GM15510 (cell line): ENCODE measurements at regions not wholly inside any gene's neighbourhood (a gene's known extent, or its start where the extent isn't known, plus 50 kb on each side); places are given as distances from the start of the nearest gene placed in this dataset.

Source experiments
- POLR2A ChIP-seq: IDR thresholded peaks from 3 replicates; pipeline ENCODE4 v1.6.1; 2011; ENCODE audit warnings: borderline replicate concordance; ENCODE audit not compliant: insufficient read length; ENCODE audit errors: extremely low read depth

GRCh38 chr7:106485031-106485551, 175.9 kb downstream of the CCDC71L start:
- TF ChIP-seq POLR2A: no peak

GRCh38 chr7:106484562-106484961, 176.4 kb downstream of the CCDC71L start:
- TF ChIP-seq POLR2A: no peak

GRCh38 chr7:106482091-106482490, 178.9 kb downstream of the CCDC71L start:
- no peak for TF ChIP-seq POLR2A

DNA sequence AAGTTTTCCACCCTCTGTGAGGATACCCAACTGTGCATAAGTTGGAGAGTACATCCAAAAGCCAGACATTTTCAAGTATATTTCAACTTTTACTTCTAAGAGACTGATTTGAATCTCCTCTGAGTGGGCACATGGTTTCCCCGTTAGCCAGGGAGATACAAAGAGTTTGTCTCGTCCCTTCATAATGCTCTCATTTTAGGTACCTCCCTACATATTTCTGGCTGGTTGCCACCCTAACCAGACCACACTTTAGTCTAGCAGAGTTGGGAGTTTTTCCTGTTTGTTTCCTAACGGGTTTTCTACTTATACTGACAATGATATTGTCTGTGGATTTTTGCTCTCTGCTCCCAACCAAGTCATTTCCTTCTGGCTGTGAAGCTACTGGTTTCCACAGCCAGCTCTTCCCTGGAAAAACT, 180.3 kb downstream of the CCDC71L start:
- no peak for TF ChIP-seq POLR2A

GRCh38 chr7:106480161-106480579, 180.8 kb downstream of the CCDC71L start:
- no peak for TF ChIP-seq POLR2A

DNA sequence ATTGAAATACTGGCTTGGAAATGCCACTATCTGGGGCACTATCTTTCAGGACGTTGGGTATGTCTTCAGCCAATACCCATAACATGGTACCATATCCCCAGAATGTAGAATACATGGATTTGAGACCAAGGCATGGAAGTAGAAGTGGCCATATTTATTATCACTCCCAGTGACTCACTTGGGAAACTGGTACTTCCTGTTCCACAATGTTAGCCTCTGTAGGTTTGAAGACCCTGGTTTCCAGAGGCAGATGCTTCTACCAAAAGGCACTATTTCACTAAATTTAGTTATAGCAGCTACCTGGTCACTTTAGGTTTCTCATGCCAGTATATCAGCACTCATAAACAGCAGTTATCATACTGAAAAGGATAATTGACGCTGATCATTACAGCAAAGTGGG, 184.2 kb downstream of the CCDC71L start:
- no peak for TF ChIP-seq POLR2A

DNA sequence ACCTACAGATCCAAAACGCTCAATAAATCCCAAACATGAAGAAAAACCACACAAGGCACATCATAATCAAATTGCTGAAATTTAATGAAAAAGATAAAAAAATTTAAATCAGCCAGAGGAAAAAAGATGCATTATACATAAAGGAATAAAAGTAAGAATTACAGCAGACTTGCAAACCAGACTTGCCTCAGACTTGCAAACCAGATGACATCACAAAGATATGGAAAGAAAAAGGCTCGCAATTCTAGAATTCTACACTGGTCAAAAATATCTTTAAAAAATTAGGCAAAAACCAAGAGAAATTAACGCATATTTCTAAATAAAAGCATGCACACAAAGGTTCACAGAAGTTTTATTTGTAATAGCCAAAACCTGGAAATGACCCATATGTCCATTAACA, 188.0 kb upstream of the NAMPT start:
- no peak for TF ChIP-seq POLR2A

GRCh38 chr7:106471686-106472440, 187.1 kb upstream of the NAMPT start:
- no peak for TF ChIP-seq POLR2A

- no peak for TF ChIP-seq POLR2A
Observed at GRCh38 chr7:106471021-106471420, 186.2 kb upstream of the NAMPT start.

DNA sequence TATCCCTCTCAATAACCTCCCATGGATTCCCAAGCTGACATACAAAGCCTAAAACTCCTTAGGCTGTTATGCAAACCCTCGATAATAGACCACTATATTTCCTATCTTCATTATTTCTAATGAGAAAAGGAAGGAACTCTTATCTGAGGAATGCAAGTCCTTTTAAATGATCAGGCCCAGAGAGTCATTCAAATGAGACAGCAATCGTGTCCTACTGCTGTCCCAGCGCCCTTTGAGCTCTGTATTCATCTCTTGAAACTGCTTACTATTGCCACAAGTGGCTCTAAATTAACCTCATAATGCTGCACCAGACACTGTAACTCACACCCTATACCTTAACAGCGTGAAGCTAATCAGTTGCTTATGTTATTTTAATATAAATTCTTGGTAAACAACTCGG, 182.1 kb upstream of the NAMPT start:
- TF ChIP-seq POLR2A: no peak

DNA sequence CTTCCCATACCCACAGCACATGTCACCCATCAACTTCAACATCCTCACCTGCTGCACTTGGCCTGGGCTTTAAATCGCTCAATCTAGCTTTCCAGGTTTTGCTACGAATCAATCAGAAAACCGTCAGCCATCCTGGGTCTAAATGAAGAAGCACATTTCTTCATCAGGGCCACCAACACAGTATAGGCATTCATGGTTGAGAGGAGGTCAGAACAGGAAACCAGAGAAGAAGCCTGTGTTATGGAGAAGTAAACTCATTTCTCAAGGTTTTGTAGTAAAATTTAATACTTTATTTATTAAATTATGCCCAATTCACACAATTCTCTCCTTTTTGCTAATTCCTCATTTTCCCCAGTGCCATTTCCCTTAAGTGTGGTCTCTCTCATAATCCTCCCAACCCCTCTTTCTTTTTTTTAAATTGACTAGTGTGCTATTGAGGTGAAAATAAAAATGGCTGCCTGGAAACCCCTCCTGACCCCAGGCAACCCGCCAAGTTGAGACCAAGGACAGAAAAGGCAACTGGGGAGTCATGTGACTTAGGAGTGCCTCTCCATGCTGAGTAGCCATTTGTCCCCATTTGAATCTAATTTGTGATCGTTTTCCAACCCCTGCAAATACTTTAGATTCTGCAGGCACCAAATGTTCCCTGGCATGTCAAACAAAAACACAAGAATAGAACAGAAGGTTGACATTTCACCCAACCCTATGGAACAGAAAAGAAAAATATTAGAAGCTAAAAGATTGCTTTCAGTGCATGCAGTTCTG, 181.1 kb upstream of the NAMPT start:
- no peak for TF ChIP-seq POLR2A

- TF ChIP-seq POLR2A: no peak
Observed at GRCh38 chr7:106464651-106465050, 179.9 kb upstream of the NAMPT start.

DNA sequence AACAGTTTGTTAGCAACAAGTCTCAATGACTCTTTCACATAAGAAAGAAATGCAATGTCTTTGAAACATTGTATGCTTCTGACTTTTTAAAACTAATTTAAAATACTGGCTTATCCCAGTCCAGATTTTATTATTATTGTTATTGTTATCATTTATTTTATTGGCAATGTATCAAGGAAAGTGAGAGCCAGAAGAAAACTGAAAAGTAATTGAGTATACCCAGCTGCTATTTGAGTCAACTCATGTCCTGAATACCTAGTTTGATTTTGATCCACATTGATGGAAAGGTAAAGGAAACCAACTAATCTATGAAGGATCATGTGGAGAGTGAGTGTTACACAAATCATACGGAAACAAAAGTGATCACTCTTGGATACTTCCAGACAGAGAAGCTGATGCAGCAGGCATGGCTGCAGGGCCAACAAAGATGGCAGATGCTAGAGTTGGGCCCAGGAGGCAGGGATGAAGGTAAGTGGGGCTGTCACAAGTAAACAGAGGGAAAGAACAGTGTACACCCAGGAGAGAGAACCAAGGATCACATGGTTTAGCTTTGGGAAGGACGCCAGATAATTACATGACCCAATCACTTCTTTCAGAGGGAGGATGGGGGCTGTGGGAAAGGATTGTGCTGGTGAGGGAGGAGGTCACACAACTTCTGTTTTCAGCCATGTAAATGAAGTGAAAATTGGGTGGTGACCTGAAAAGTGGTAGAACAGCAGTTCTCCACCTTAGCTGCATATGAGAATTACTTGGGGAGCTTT, 179.2 kb upstream of the NAMPT start:
- TF ChIP-seq POLR2A: no peak

DNA sequence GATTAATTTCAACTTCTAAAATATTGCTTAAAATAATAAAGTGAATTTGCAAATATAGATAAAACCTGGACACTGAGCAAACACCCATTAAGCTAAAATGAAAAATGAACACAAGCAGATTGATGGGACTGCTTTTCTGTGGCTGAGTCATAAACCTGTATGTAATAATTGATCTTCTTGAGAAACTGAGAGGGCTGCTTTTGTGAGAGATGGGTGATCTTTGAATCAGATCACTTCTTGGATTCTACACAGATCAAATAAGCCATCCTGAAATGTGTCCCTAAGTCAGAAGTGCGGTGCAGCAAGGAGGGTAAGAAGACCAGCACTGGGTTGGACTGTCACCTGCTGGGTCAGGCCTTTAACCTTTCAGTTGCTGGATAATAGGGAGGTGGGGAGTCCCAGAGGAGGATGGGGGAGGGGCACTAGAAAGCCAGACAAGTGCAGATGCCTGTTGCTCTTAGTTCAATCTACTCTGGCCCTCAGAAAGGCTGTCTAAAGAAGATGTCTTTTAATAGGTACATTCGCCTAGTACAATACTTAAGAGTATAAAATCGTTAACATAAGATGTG, 178.2 kb upstream of the NAMPT start:
- TF ChIP-seq POLR2A: no peak
